Endothelial cell of umbilical vein (primary cell): ENCODE measurements at regions not wholly inside any gene's neighbourhood (a gene's known extent, or its start where the extent isn't known, plus 50 kb on each side); places are given as distances from the start of the nearest gene placed in this dataset.

Source experiments
- BruUV-seq: library from RNA; stranded (reverse); fragments of 400-500 nt; replicated peaks from 2 replicates; lab custom pipeline; 2021; lab: Mats Ljungman, UMichigan
- CTCF ChIA-PET: fragments of 300-600, 350-600 bp; sonication (Branson Sonifier 250); formaldehyde crosslinking; loops from one replicate; lab custom pipeline; 2021; ENCODE audit warnings: antibody characterized with exemption, inconsistent platforms; lab: Charles Lee
- POLR2A ChIA-PET: fragments of 300-600, 350-600 bp; sonication (Branson Sonifier 250); formaldehyde crosslinking; loops from one replicate; lab custom pipeline; 2021; ENCODE audit warnings: antibody characterized with exemption, inconsistent platforms; lab: Charles Lee
- DNase-seq: peaks from one replicate; pipeline ENCODE4 v3.0.0-alpha.2; 2011; ENCODE audit warnings: low read depth, low spot score
- FAIRE-seq: peaks from 2 replicates; lab custom pipeline; 2011; peaks lifted over from hg19 to GRCh38; lab: Jason Lieb, UNC
- H2AFZ ChIP-seq: 2 replicates; pipeline ENCODE4 v1.6.0; 2012; ENCODE audit warnings: low read depth, low read length, control low read depth, inconsistent platforms
- H3K27ac ChIP-seq: 2 replicates; pipeline ENCODE4 v1.5.1; 2011; ENCODE audit warnings: low read depth, mild to moderate bottlenecking, control low read depth, low read length, moderate library complexity; ENCODE audit not compliant: insufficient read depth
- H3K27me3 ChIP-seq, 2 experiments: 2 replicates each; pipeline versions ENCODE4 v1.6.0 to v1.6.1; 2011; ENCODE audit warnings: low read length in 2 of 2, mixed read lengths in 1 of 2; ENCODE audit not compliant: control insufficient read depth in 2 of 2, insufficient read depth in 2 of 2
- H3K36me3 ChIP-seq, 2 experiments: 2 replicates in 1 of 2; 3 replicates in 1 of 2; pipeline ENCODE4 v1.5.1; 2011; ENCODE audit warnings: low read length in 2 of 2, mild to moderate bottlenecking in 1 of 2, moderate library complexity in 1 of 2; ENCODE audit not compliant: control insufficient read depth in 2 of 2, insufficient read depth in 2 of 2; ENCODE audit errors: extremely low read depth in 1 of 2
- H3K4me1 ChIP-seq: 3 replicates; pipeline ENCODE4 v1.5.1; 2011; ENCODE audit warnings: mild to moderate bottlenecking, low read length; ENCODE audit not compliant: control insufficient read depth, insufficient read depth; ENCODE audit errors: extremely low read depth
- H3K4me2 ChIP-seq: 2 replicates; pipeline ENCODE4 v1.6.1; 2011; ENCODE audit warnings: low read length, control low read depth, mixed read lengths; ENCODE audit not compliant: insufficient read depth
- H3K4me3 ChIP-seq, 3 experiments: fragments of 200-600 bp in 1 of 3; sonication (generic), shearing (Covaris generic) in 1 of 3; replicated peaks in 1 of 3; 2 replicates each; pipeline ENCODE4 v1.5.1; 2011 to 2016; ENCODE audit warnings: control low read depth in 3 of 3, low read length in 3 of 3, mild to moderate bottlenecking in 2 of 3, inconsistent platforms in 1 of 3, low read depth in 1 of 3, moderate library complexity in 1 of 3; ENCODE audit not compliant: insufficient read depth in 1 of 3
- H3K79me2 ChIP-seq: 2 replicates; pipeline ENCODE4 v1.6.0; 2012; ENCODE audit warnings: low read length, inconsistent platforms; ENCODE audit not compliant: control insufficient read depth, insufficient read depth
- H3K9ac ChIP-seq: replicated peaks from 2 replicates; pipeline ENCODE3; 2011; ENCODE audit warnings: low read length, control low read depth; ENCODE audit not compliant: insufficient read depth; ENCODE audit errors: extremely low read depth
- H3K9me1 ChIP-seq: replicated peaks from 3 replicates; pipeline ENCODE4 v1.6.0; 2011; ENCODE audit warnings: mild to moderate bottlenecking, low read length; ENCODE audit not compliant: control insufficient read depth, insufficient read depth; ENCODE audit errors: extremely low read depth
- H3K9me3 ChIP-seq: replicated peaks from 2 replicates; pipeline ENCODE4 v1.5.1; 2012; ENCODE audit warnings: low read length, inconsistent platforms; ENCODE audit not compliant: control insufficient read depth, insufficient read depth
- H4K20me1 ChIP-seq: replicated peaks from 2 replicates; pipeline ENCODE3; 2011; ENCODE audit warnings: mild to moderate bottlenecking, low read length; ENCODE audit not compliant: control insufficient read depth, insufficient read depth; ENCODE audit errors: extremely low read depth
- CTCF ChIP-seq, 2 donors: IDR thresholded peaks; 1 replicate in 1 of 2; 2 replicates in 1 of 2; pipeline ENCODE4 v1.5.1; 2011; ENCODE audit warnings: low read length in 2 of 2, mild to moderate bottlenecking in 2 of 2, moderate library complexity in 2 of 2, control low read depth in 1 of 2, inconsistent platforms in 1 of 2, low read depth in 1 of 2; ENCODE audit not compliant: insufficient read depth in 1 of 2; ENCODE audit errors: extremely low read depth in 1 of 2
- EZH2 ChIP-seq: IDR thresholded peaks from 2 replicates; pipeline ENCODE4 v1.6.1; 2012; ENCODE audit warnings: borderline replicate concordance, low read depth, mild to moderate bottlenecking, moderate library complexity, low read length, inconsistent platforms; ENCODE audit not compliant: severe bottlenecking
- FOS ChIP-seq: IDR thresholded peaks from 2 replicates; pipeline ENCODE4 v1.6.1; 2011; ENCODE audit warnings: mild to moderate bottlenecking, low read length, moderate library complexity, borderline replicate concordance; ENCODE audit not compliant: insufficient read depth
- GATA2 ChIP-seq: IDR thresholded peaks from 2 replicates; pipeline ENCODE4 v1.7.0; 2011; ENCODE audit warnings: low read depth, mild to moderate bottlenecking, moderate library complexity, mixed read lengths, low read length; ENCODE audit not compliant: insufficient read length, insufficient read depth
- JUN ChIP-seq: IDR thresholded peaks from 2 replicates; pipeline ENCODE4 v1.6.1; 2011; ENCODE audit warnings: borderline replicate concordance, low read depth; ENCODE audit not compliant: insufficient read length, insufficient read depth
- MAX ChIP-seq: IDR thresholded peaks from 2 replicates; pipeline ENCODE4 v1.6.1; 2011; ENCODE audit not compliant: insufficient read depth, insufficient read length
- MYC ChIP-seq: IDR thresholded peaks from one replicate; pipeline ENCODE4 v1.6.1; 2011; ENCODE audit warnings: mild to moderate bottlenecking, low read depth, low read length
- POLR2A ChIP-seq: IDR thresholded peaks from 2 replicates; pipeline ENCODE4 v1.6.1; 2012; ENCODE audit warnings: low read depth, mild to moderate bottlenecking, control low read depth, low read length
- POLR2AphosphoS5 ChIP-seq: IDR thresholded peaks from 2 replicates; pipeline ENCODE4 v1.6.1; 2012; ENCODE audit warnings: low read depth, mild to moderate bottlenecking, control low read depth, low read length, moderate library complexity; ENCODE audit not compliant: insufficient read depth
- dilution Hi-C: fragments of 300-500 bp; cut with MboI; formaldehyde crosslinking; loops from one replicate; pipeline ENCODE4 v1.15.0; 2019; ENCODE audit warnings: low sequenced_read_pairs; ENCODE audit not compliant: extremely low pct_ligation_motif_present
- intact Hi-C: fragments of 100-400 bp; cut with micrococcal nuclease; formaldehyde crosslinking; loops from one replicate; pipeline ENCODE4 v1.10.0; 2022

- peak; percentile 42 for DNase-seq
- POLR2A ChIA-PET = interaction anchor here (0.5 to 1.6 kb wide), 4 partner anchors 9 to 82 kb away, joined by 3 to 8 read pairs (median 5); no protein-coding TSS in a partner anchor
- H3K9ac ChIP-seq = peak overlapping the region; percentile 97
Measured at GRCh38 chr13:50078895-50079654, 63.8 kb downstream of the KCNRG start.

More at GRCh38 chr13:50078895-50079654, 63.8 kb downstream of the KCNRG start:
- no peaks in the 10 kb centered on the region for H3K9me3 ChIP-seq
- H3K4me2 ChIP-seq = peak overlapping the region; percentile 98
- intact Hi-C loops = no loop called here
- dilution Hi-C loops = no loop called here
- H3K79me2 ChIP-seq = peaks cover 93% of the 10 kb centered on the region
- no peaks in the 10 kb centered on the region for H3K27me3 ChIP-seq
- peak overlapping the region; percentile 86 to 99 (median 95) for H3K4me3 ChIP-seq
- no peaks in the 10 kb centered on the region for H4K20me1 ChIP-seq
- no peak for TF ChIP-seq FOS
- no peak for TF ChIP-seq JUN
- TF ChIP-seq POLR2AphosphoS5 = no peak
- no peak for TF ChIP-seq CTCF (IDR thresholded peaks at IDR 0.05; ENCODE audit: extremely low read depth in 1 of 2, insufficient read depth in 1 of 2, low read depth in 1 of 2, low read length in 2 of 2)
- TF ChIP-seq GATA2 = no peak
- TF ChIP-seq MYC = no peak
- TF ChIP-seq MAX = no peak
- TF ChIP-seq EZH2 = no peak
- TF ChIP-seq POLR2A = no peak
- peaks cover 33% of the 10 kb centered on the region for H3K4me1 ChIP-seq
- BruUV-seq = no TSS peak
- H2AFZ ChIP-seq = no peak overlapping the region
- H3K36me3 ChIP-seq = no peaks in the 10 kb centered on the region
- CTCF ChIA-PET = interaction anchor here (1.0 to 11.4 kb wide), 7 partner anchors 9 to 833 kb away, joined by 3 to 133 read pairs (median 4); partner anchors contain the start of gene TRIM13
- no peaks in the 10 kb centered on the region for H3K9me1 ChIP-seq
- FAIRE-seq = no peak
- H3K27ac ChIP-seq = peak overlapping the region; percentile 88
